HG02884 (cell line): ENCODE measurements at regions not wholly inside any gene's neighbourhood (a gene's known extent, or its start where the extent isn't known, plus 50 kb on each side); places are given as distances from the start of the nearest gene placed in this dataset.

ENCODE experiments used
- ATAC-seq: cut with Tn5 transposase; IDR thresholded peaks from one replicate; pipeline ENCODE4 v1.9.1; 2021; ENCODE audit warnings: mild to moderate bottlenecking, moderate library complexity; ENCODE audit not compliant: unreplicated experiment

- ATAC-seq = no peak
Observed at GRCh38 chr7:19215412-19215811, 70.2 kb upstream of the FERD3L start.

DNA sequence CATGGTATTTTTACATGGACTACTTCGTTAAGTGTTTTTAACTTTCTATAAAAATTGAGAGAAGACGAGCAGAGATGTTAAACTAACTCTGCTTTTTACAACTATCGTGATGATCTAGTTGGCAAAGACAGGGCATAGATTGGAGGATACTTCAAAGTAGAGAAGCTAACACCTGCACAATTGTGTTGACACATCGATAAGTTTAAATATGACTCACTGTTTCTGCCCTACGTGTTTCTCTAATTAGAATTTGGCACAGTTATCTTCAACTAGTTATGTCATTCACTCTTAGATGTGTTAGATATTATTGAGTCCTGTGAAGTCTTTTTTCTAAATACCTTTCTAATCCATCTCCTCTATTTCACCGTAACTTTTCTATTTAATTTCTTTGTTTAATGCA lies 68.5 kb upstream of the FERD3L start:
- ATAC-seq = no peak

- no peak for ATAC-seq
Observed at GRCh38 chr7:19210893-19211413, 65.7 kb upstream of the FERD3L start.

DNA sequence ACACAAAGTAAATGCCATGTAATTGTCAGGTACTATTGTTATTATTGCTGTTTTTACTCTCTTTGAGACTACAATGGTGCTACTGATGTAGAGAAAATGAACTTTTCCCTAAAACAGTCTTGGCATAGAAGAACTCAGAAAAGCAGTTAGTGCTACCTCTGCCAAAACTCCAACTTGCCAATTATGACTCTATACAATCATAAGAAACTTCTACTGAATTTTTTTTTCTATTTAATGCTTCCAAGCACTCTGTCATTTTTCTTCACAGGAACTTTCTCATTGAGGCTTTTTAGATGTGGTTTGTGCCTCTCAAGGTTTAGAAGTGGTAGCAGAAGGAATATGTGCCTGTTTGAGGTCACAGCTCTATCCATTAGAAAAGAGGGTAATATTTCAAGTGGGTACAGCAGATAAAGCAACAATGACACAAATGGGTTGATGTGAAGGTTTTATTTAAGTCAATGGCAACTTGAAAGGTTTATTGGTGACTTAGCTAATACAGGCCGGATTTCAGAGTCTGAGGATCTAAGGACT lies 64.0 kb upstream of the FERD3L start:
- ATAC-seq = no peak

- no peak for ATAC-seq
Observed at GRCh38 chr7:19206721-19207120, 61.5 kb upstream of the FERD3L start.

GRCh38 chr7:19203686-19204085 lies 58.5 kb upstream of the FERD3L start:
- ATAC-seq = no peak

DNA sequence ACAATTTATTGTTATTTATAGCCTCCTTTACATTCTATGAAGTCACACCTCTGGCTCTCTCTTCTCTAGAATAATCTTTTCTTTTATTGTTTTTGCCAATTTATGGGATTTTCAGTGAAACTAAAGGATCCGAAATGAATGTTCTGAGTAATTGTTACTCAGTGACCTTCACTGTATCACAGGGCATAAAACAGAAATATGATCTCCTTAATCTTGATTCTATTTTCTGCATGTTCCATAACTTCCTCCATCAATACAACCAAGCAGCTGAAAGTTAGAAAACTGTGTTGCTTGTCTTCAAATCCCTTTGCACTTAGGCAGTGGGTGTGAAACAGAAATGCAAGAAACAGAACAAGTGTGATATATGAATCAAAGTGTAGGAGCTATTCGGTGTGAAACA lies 57.4 kb upstream of the FERD3L start:
- no peak for ATAC-seq
